GM23338 (cell line): ENCODE measurements at regions not wholly inside any gene's neighbourhood (a gene's known extent, or its start where the extent isn't known, plus 50 kb on each side); places are given as distances from the start of the nearest gene placed in this dataset.

Experiments used
- CREB1 ChIP-seq: fragments of 250-450 bp; sonication (Bioruptor Pico); IDR thresholded peaks from 2 replicates; pipeline ENCODE4 v1.5.0; 2020; ENCODE audit warnings: low read depth, mild to moderate bottlenecking, moderate library complexity
- CTCF ChIP-seq, 2 experiments: fragments of 200-600 bp in 1 of 2; sonication (generic) in 1 of 2; conservative IDR thresholded peaks; 2 replicates each; pipeline versions ENCODE4 v1.5.1 to v1.6.1; 2016 to 2017; ENCODE audit warnings: antibody characterized with exemption in 2 of 2, low read depth in 2 of 2, mild to moderate bottlenecking in 2 of 2, moderate library complexity in 1 of 2
- EZH2 ChIP-seq: fragments of 200-600 bp; sonication (generic); IDR thresholded peaks from one replicate; pipeline ENCODE4 v1.8.0; 2017; ENCODE audit warnings: antibody characterized with exemption, mild to moderate bottlenecking, low read depth; ENCODE audit not compliant: unreplicated experiment
- EZH2phosphoT487 ChIP-seq: fragments of 200-600 bp; sonication (generic); IDR thresholded peaks from one replicate; pipeline ENCODE4 v1.8.1; 2018; ENCODE audit warnings: antibody characterized with exemption; ENCODE audit not compliant: unreplicated experiment
- POLR2AphosphoS5 ChIP-seq: IDR thresholded peaks from 2 replicates; pipeline ENCODE4 v1.6.1; 2016; ENCODE audit warnings: antibody characterized with exemption, low read depth
- ZNF114 ChIP-seq: fragments of 250-450 bp; sonication (Bioruptor Pico); IDR thresholded peaks from 2 replicates; pipeline ENCODE4 v1.5.0; 2020; ENCODE audit warnings: mild to moderate bottlenecking, moderate library complexity
- TF ChIP-seq, protein P1 (sequence below): IDR thresholded peaks from one replicate; pipeline ENCODE4 v1.6.1; 2018; ENCODE audit warnings: antibody characterized with exemption; ENCODE audit not compliant: unreplicated experiment

GRCh38 chr1:191453487-191453886 lies 704.8 kb upstream of the RGS18 start:
- TF ChIP-seq EZH2phosphoT487 (no peak), CTCF (conservative IDR thresholded peaks at IDR 0.05; ENCODE audit: low read depth in 2 of 2) (0 out of 4 replicates have a peak, but pooled peaks of 1 of the 2 experiments have one; percentile 5), CREB1 (CRISPR knock-in tag) (no peak), POLR2AphosphoS5 (no peak), ZNF114 (CRISPR knock-in tag) (no peak), EZH2 (no peak)
- TF ChIP-seq, protein P1, sequence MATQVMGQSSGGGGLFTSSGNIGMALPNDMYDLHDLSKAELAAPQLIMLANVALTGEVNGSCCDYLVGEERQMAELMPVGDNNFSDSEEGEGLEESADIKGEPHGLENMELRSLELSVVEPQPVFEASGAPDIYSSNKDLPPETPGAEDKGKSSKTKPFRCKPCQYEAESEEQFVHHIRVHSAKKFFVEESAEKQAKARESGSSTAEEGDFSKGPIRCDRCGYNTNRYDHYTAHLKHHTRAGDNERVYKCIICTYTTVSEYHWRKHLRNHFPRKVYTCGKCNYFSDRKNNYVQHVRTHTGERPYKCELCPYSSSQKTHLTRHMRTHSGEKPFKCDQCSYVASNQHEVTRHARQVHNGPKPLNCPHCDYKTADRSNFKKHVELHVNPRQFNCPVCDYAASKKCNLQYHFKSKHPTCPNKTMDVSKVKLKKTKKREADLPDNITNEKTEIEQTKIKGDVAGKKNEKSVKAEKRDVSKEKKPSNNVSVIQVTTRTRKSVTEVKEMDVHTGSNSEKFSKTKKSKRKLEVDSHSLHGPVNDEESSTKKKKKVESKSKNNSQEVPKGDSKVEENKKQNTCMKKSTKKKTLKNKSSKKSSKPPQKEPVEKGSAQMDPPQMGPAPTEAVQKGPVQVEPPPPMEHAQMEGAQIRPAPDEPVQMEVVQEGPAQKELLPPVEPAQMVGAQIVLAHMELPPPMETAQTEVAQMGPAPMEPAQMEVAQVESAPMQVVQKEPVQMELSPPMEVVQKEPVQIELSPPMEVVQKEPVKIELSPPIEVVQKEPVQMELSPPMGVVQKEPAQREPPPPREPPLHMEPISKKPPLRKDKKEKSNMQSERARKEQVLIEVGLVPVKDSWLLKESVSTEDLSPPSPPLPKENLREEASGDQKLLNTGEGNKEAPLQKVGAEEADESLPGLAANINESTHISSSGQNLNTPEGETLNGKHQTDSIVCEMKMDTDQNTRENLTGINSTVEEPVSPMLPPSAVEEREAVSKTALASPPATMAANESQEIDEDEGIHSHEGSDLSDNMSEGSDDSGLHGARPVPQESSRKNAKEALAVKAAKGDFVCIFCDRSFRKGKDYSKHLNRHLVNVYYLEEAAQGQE: no peak
